ENCODE measurements at regions not wholly inside any gene's neighbourhood (a gene's known extent, or its start where the extent isn't known, plus 50 kb on each side); places are given as distances from the start of the nearest gene placed in this dataset.

DNA sequence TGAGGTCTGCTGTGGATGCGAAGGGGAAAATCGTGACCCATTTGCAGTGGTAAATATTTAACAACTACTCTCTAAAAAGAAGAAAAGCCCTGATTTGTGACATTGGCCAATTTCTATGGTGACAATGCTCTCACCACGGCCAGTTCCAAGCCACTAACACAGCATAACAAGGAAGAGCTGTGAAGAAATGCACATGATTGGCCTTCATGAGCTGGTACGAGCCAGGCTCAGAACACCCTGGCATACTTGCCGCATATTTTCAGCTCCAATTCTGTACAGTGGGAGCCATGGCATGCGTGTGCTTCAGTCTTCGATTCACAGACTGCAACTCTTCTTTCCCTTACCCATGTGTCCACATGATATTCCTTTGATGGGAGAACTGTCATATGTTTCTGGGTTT is 363.9 kb upstream of the CDH5 start:
- peaks cover 0 to 7% of the 10 kb centered on the region in 2 donors for H3K27me3 Mint-ChIP-seq
- no peak overlapping the region for H3K27ac Mint-ChIP-seq
- peaks cover 0 to 2% of the 10 kb centered on the region in 2 donors for H3K9me3 Mint-ChIP-seq
- DNase-seq (no peak), ATAC-seq (replicated peaks) (no peak)
- no peak overlapping the region for H3K4me3 Mint-ChIP-seq
- H3K36me3 Mint-ChIP-seq (ENCODE audit: insufficient read depth), result no peaks in the 10 kb centered on the region
- H3K4me1 Mint-ChIP-seq (ENCODE audit: low read depth in 2 of 2), result no peaks in the 10 kb centered on the region

- ATAC-seq (replicated peaks), result no peak
- H3K27me3 Mint-ChIP-seq, result peaks cover 0 to 7% of the 10 kb centered on the region in 2 donors
- H3K4me3 Mint-ChIP-seq, result no peak overlapping the region
- no peak overlapping the region for H3K27ac Mint-ChIP-seq
- no peaks in the 10 kb centered on the region for H3K4me1 Mint-ChIP-seq (ENCODE audit: low read depth in 2 of 2)
- peaks cover 0 to 4% of the 10 kb centered on the region in 2 donors for H3K9me3 Mint-ChIP-seq
- DNase-seq, result no peak
- H3K36me3 Mint-ChIP-seq (ENCODE audit: insufficient read depth), result no peaks in the 10 kb centered on the region
Measured at GRCh38 chr16:66001432-66001831, 365.1 kb upstream of the CDH5 start.

- H3K9me3 Mint-ChIP-seq, result peaks cover 0 to 4% of the 10 kb centered on the region in 2 donors
- H3K36me3 Mint-ChIP-seq (ENCODE audit: insufficient read depth), result no peaks in the 10 kb centered on the region
- H3K4me3 Mint-ChIP-seq, result no peak overlapping the region
- no peaks in the 10 kb centered on the region for H3K4me1 Mint-ChIP-seq (ENCODE audit: low read depth in 2 of 2)
- H3K27me3 Mint-ChIP-seq, result peaks cover 0 to 7% of the 10 kb centered on the region in 2 donors
- DNase-seq, result no peak
- H3K27ac Mint-ChIP-seq, result no peak overlapping the region
- ATAC-seq (replicated peaks), result no peak
Measured at GRCh38 chr16:65998443-65998842, 368.0 kb upstream of the CDH5 start.

GRCh38 chr16:65994291-65994690 is 372.2 kb upstream of the CDH5 start:
- Mint-ChIP-seq H3K27ac (no peak overlapping the region), H3K36me3 (ENCODE audit: insufficient read depth) (no peaks in the 10 kb centered on the region), H3K4me3 (no peak overlapping the region), H3K9me3 (peaks cover 0 to 4% of the 10 kb centered on the region in 2 donors), H3K27me3 (no peaks in the 10 kb centered on the region), H3K4me1 (ENCODE audit: low read depth in 2 of 2) (no peaks in the 10 kb centered on the region)
- ATAC-seq (replicated peaks) (no peak), DNase-seq (no peak)

DNA sequence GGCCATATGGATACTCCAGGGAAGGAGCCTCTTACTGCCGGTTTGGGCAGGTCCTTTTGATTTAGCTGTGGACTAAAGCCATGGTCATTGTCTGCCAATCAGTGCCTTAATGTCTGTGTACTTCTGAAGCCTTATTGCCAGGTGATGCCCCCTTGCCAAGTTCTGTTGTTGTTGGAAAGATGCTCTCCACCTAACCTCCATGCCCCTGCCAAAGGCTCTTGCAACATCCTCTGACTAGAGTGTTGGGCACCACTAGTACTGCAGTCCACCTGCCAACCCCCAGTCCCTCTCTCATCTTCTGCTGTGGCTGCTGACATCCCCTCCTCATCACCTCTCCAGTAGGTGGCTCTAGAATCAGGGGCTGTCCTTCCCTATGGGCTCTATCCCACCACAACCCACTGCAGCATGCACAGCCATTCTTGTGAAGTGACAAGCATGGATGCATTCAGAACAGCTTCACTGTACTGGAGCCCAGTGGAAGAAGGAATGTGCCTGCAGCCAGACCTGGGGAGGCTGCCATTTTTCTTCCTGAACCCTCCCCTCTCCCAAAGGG is 375.3 kb upstream of the CDH5 start:
- H3K36me3 Mint-ChIP-seq (ENCODE audit: insufficient read depth), result no peaks in the 10 kb centered on the region
- H3K27ac Mint-ChIP-seq, result no peak overlapping the region
- no peak overlapping the region for H3K4me3 Mint-ChIP-seq
- DNase-seq, result no peak
- H3K4me1 Mint-ChIP-seq (ENCODE audit: low read depth in 2 of 2), result no peaks in the 10 kb centered on the region
- no peaks in the 10 kb centered on the region for H3K27me3 Mint-ChIP-seq
- peaks cover 0 to 2% of the 10 kb centered on the region in 2 donors for H3K9me3 Mint-ChIP-seq
- ATAC-seq (replicated peaks), result no peak

- peaks cover 0 to 2% of the 10 kb centered on the region in 2 donors for H3K9me3 Mint-ChIP-seq
- H3K27me3 Mint-ChIP-seq, result no peaks in the 10 kb centered on the region
- H3K36me3 Mint-ChIP-seq (ENCODE audit: insufficient read depth), result no peaks in the 10 kb centered on the region
- no peak for DNase-seq
- H3K27ac Mint-ChIP-seq, result no peak overlapping the region
- no peak for ATAC-seq (replicated peaks)
- no peak overlapping the region for H3K4me3 Mint-ChIP-seq
- no peaks in the 10 kb centered on the region for H3K4me1 Mint-ChIP-seq (ENCODE audit: low read depth in 2 of 2)
Measured at GRCh38 chr16:65989861-65990604, 376.5 kb upstream of the CDH5 start.

DNA sequence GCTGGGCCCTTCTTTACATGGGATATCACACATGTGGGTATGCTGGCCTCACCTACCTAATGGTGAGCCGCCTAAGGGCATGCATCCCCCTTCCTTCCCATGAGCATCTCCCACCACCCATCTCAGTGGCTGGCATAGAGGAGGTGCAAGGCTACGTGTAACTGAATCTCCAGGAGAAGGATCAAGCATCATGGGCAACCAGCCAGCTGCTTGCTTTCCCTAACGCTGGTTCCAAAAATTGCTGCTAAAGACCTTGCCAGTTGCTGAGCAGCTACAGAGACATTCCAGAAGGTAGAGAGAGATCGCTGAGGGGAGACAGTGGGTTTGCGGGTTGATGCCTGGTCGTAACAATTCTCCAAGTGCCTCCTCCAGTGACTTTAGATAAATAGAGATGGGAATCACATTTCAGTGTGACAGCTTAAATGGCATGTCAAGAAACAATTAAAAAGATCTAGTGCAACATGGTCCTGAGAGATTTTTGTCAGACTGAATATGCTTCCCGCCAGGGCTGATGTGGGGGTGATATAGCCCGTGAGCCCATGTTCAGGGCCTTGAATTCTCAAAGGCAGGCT is 378.4 kb upstream of the CDH5 start:
- Mint-ChIP-seq H3K4me3 (no peak overlapping the region), H3K9me3 (peaks cover 0 to 2% of the 10 kb centered on the region in 2 donors), H3K27me3 (no peaks in the 10 kb centered on the region), H3K27ac (no peak overlapping the region), H3K4me1 (ENCODE audit: low read depth in 2 of 2) (no peaks in the 10 kb centered on the region), H3K36me3 (ENCODE audit: insufficient read depth) (no peaks in the 10 kb centered on the region)
- ATAC-seq (replicated peaks), result no peak
- DNase-seq, result no peak

- H3K36me3 Mint-ChIP-seq (ENCODE audit: insufficient read depth), result no peaks in the 10 kb centered on the region
- H3K27me3 Mint-ChIP-seq, result no peaks in the 10 kb centered on the region
- no peak overlapping the region for H3K4me3 Mint-ChIP-seq
- H3K4me1 Mint-ChIP-seq (ENCODE audit: low read depth in 2 of 2), result no peaks in the 10 kb centered on the region
- DNase-seq (no peak), ATAC-seq (replicated peaks) (no peak)
- no peak overlapping the region for H3K27ac Mint-ChIP-seq
- H3K9me3 Mint-ChIP-seq, result peaks cover 0 to 2% of the 10 kb centered on the region in 2 donors
Measured at GRCh38 chr16:65984296-65984695, 382.2 kb upstream of the CDH5 start.

DNA sequence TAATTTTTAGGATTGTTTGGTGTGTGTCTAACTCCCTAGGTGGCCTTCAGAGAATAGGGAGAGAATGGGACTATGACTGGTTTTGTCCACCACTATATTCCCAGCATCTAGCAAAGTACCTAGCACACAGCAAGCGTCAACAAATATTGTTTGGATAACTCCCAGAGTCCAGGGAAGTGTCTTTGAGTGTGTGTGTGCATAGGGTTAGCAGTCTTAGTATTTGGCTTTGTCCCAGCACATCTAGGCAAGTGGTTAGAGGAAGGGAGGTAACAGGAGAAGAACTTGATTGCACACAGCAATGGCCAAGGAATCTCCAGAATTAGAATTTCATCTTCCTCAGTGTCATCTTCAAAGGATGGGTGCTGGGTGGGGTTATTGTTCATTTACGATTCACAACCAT is 385.4 kb upstream of the CDH5 start:
- Mint-ChIP-seq H3K36me3 (ENCODE audit: insufficient read depth) (no peaks in the 10 kb centered on the region), H3K4me1 (ENCODE audit: low read depth in 2 of 2) (no peaks in the 10 kb centered on the region), H3K27ac (no peak overlapping the region), H3K4me3 (no peak overlapping the region), H3K27me3 (no peaks in the 10 kb centered on the region), H3K9me3 (no peaks in the 10 kb centered on the region)
- DNase-seq, result no peak
- no peak for ATAC-seq (replicated peaks)

DNA sequence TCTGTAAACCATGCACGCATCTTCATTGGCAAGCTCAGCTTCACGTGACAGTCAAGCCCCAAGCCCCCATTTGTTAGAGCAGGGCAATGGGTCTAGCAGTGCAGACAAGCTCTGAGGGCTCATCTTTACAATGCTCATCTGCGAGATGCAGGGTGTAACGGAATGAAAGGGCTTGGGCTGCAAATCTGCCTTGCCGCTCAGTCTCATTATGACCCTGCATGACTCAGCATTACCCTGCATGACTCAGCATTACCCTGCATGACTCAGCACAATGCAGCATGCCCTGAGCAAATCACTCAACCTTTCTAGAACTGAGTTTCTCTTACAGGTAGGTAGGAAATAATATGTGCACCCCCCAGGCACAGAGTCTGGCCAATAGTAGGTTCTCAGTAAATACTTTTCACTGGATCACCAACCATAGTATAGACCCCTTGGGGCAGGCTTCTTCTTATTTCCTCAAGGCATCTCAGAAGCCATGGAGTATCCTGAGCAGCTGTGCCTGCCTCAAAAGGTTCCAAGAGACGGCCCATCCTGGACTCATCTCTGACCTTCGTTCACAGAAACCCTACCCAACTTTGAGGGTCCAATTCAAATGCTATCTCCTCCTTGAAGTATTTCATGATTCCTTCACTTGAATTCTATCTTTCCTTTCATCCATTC is 391.3 kb upstream of the CDH5 start:
- H3K9me3 Mint-ChIP-seq, result peaks cover 0 to 1% of the 10 kb centered on the region in 2 donors
- no peak overlapping the region for H3K27ac Mint-ChIP-seq
- DNase-seq, result no peak
- no peak for ATAC-seq (replicated peaks)
- no peak overlapping the region for H3K4me3 Mint-ChIP-seq
- no peaks in the 10 kb centered on the region for H3K4me1 Mint-ChIP-seq (ENCODE audit: low read depth in 2 of 2)
- H3K27me3 Mint-ChIP-seq, result no peaks in the 10 kb centered on the region
- H3K36me3 Mint-ChIP-seq (ENCODE audit: insufficient read depth), result no peaks in the 10 kb centered on the region

DNA sequence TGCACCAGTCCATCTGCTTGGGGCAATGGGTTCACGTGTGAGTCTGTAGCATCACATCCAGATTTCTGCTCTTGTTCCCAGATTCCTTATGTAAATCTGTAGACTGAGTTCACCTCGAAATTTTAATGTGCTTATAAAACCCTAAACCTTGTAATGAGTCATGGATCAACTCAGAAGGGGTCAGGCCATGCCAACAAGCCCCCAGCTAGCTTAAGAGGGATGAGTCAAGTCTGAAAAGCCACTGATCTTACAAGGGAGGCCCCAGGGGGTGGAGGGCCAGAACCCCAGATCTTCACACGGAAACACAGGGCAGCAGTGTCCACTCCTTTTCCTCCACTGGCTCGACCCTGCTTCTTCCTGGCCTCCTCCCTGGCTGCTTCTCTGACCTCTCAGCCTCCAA is 399.1 kb upstream of the CDH5 start:
- Mint-ChIP-seq H3K36me3 (ENCODE audit: insufficient read depth) (no peaks in the 10 kb centered on the region), H3K4me3 (no peak overlapping the region), H3K27me3 (peaks cover 6% of the 10 kb centered on the region in 2 donors), H3K9me3 (peaks cover 8% of the 10 kb centered on the region in 2 donors), H3K27ac (no peak overlapping the region), H3K4me1 (ENCODE audit: low read depth in 2 of 2) (no peaks in the 10 kb centered on the region)
- no peak for DNase-seq
- ATAC-seq (replicated peaks), result no peak

DNA sequence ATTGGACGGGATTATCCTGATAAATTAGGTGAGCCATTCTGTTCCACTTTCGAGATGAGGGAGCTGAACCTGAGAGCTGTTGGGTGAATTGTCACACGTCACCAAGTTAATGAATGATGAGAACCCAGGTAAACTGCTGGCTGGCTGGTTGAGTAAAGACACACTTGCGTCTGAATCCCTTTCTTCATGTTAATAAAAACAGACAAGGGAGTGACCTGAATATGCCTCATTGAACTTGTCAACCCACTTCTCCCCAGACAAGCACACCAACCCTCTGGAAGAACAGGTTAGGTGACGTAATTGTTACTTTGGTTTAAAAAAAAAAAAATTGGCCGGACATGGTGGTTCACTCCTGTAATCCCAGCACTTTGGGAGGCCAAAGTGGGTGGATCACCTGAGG is 400.9 kb upstream of the CDH5 start:
- Mint-ChIP-seq H3K36me3 (ENCODE audit: insufficient read depth) (no peaks in the 10 kb centered on the region), H3K27ac (no peak overlapping the region), H3K27me3 (peaks cover 6% of the 10 kb centered on the region in 2 donors), H3K9me3 (peaks cover 8 to 9% of the 10 kb centered on the region in 2 donors), H3K4me3 (no peak overlapping the region), H3K4me1 (ENCODE audit: low read depth in 2 of 2) (no peaks in the 10 kb centered on the region)
- DNase-seq (no peak), ATAC-seq (replicated peaks) (no peak)

DNA sequence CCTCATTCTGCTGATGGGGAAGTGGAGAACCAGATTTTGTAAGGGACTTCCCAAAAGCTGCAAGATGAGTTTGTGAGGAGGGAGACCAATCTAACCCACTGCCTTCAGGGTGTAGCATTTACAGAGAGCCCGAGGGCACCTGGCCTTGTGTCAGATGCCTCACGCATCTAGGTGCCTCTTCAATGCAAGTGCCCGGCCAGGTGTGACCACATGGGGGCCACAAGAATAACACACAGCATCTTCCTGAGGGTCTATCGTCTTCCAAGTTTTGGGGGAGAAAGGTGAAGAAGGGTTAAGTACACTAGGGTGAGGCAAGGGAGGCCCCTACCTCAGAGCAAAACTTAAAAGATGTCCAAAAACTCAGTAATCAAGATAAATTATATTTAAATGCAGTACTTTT is 401.7 kb upstream of the CDH5 start:
- Mint-ChIP-seq H3K27me3 (peaks cover 6% of the 10 kb centered on the region in 2 donors), H3K4me3 (no peak overlapping the region), H3K9me3 (peaks cover 8 to 9% of the 10 kb centered on the region in 2 donors), H3K4me1 (ENCODE audit: low read depth in 2 of 2) (no peaks in the 10 kb centered on the region), H3K36me3 (ENCODE audit: insufficient read depth) (no peaks in the 10 kb centered on the region), H3K27ac (no peak overlapping the region)
- DNase-seq (no peak), ATAC-seq (replicated peaks) (no peak)
